HG02885 (cell line): ENCODE measurements at regions not wholly inside any gene's neighbourhood (a gene's known extent, or its start where the extent isn't known, plus 50 kb on each side); places are given as distances from the start of the nearest gene placed in this dataset.

Source experiments
- ATAC-seq: cut with Tn5 transposase; IDR thresholded peaks from one replicate; pipeline ENCODE4 v1.9.1; 2021; ENCODE audit warnings: mild to moderate bottlenecking; ENCODE audit not compliant: unreplicated experiment, poor library complexity

DNA sequence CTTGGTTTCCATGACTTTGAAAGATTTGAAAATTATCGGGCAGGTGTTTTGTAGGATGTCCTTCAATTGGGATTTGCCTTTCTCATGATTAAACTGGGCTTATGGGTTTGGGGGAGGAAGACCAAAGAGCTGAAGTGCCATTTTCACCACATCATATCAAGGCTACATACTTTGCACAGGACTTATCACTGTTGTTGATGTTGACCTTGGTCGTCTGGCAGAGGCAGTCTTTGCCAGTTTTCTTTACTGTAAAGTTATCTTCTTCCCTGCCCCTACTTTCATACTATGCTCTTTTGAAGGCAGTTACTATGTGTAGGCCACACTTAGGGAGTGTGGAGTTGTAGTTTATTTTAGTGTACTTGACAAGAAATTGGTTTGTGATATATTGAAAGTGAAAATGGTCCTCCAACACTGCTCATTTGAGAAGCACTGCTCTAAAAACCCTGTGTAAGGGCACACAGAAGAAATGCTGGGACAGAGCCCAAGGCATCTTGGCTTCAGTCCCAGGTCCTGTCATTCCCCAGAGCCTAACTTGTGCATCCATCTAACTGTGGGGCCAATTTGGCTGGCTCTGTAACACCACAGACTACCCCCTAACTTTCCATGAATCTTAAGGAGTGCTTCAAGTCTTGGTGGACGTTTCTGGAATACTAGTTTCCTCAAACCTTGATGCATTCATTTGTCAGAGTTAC, 384.9 kb downstream of the KCNRG start:
- ATAC-seq: no peak

DNA sequence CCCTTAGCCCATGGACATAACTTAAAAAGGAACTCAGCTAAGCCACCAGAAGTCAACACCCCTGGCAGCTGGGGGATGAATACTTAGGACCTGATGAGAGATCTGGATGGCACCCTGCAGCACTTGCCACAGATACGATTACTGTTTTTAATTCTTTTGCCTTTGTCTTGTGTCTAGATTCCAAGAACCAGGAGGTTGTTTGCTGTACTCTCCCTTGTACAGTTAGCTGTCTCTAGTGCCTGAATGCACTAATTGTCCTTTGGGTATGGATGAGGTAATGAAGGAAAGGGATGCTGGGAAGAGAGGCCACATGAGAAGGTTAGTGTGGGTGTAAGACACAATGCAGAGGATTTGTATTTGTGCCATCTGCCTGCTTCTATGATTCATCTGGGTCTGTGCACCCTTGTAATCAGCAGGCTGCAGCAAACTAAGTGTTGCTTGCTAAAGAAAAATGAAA, 385.8 kb downstream of the KCNRG start:
- no peak for ATAC-seq

DNA sequence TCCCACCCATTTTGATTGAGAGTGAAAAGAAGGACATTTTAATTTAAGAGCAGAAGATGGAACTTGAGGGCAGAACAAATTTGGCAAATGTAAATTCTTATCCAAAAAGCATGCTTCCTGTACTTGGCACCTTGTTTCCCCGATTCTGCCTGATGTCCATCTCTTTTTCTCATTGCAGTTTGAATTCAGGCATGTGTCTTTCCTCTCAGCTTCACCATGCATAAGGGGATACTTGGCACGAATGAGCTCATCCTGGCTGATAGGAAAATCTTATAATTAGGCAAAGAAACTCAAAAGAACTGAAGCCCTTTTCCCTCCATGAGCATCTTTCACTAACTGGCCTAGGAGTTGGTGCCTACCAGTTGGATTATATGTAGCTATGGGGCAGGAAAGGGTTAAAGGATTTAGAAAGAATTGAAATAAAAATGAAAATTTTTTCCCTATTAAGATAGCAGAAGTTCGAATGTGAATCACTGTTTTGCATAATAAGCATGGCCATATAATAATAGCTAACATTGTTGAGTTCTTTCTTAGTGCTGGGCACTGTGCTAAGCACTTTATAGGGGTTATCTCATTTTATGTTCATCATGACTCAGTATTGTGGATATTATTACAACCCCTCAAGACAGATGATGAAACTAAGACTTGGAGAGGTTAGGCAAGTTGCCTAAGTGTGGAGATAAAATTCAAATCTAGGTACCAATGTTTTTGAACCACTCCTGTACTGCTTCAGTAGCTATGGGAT, 386.6 kb downstream of the KCNRG start:
- ATAC-seq: no peak

DNA sequence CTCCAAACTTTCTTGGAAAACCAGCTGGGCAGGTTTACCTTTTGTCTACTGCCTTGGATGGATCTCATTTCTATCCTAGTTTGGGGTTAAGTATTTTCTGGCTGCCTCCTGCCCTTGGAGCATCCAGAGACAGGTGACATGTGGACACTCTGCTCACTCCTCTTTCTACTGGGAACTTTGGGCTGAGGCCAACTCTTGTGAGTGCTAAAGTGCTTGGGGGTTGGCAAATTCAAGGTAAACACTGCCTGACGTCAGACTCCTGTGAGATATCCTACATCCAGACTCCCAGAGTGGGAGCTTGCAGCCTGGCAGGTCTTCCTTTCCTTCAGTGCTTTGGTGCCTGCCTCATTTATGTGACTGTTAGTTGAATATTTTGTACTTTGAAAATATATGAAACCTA, 388.1 kb downstream of the KCNRG start:
- ATAC-seq: no peak

DNA sequence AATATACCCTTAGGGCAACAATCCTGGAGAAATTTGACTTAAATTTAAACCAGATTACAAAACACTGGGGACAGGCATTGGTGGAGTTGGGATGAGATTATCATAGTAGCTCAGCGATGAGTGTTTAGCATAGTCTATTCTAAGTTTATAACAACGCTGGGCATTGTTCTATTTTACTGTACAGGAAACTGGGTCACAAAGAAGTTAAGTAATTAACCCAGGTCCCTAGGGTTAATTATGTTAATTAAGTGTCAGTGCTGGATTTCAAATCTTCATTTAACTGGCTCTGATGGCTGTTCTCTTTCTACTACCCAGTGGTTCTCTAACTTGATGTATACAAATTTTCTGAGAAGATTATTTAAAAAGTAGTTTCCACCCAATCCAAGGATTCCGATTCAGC, 388.9 kb downstream of the KCNRG start:
- no peak for ATAC-seq

DNA sequence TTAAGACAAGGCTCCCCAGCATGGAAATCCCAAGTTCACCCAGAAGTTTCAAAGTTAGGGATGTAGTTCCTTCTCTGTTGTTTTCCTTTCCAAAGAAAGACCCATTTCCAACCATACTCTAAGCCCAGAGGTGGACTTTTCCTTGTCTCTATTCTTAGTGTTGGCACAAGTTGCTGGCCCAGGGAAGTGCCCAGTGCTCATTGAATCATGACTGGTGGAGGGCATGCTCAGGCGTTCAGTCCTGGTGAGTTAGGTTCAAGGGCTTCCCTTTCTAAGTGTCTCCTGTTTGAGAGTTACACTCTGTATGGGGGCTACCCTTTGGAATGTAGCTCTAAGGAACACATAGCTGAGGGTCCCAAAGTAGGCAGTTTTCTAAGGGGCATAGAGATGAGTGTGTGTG, 389.5 kb downstream of the KCNRG start:
- no peak for ATAC-seq

DNA sequence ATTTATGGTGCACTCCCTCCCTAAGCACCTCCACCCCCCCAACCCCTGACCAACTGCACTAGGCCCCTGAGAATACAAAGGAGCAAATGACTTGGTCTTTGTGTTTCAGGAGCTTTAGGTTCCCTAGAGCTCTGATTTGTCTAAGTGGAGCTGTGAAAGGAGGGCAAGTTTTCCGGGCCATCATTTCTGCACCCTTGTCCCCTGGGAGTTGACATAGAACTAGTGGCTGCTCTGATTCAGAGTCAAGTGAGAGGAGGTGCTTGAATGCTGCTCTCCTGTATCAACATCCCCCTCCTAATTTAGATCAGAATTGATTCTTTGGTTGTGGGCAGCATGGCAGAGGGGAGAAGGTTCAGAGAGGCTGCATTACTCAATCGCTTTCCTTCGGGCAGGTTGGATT, 391.6 kb downstream of the KCNRG start:
- no peak for ATAC-seq

DNA sequence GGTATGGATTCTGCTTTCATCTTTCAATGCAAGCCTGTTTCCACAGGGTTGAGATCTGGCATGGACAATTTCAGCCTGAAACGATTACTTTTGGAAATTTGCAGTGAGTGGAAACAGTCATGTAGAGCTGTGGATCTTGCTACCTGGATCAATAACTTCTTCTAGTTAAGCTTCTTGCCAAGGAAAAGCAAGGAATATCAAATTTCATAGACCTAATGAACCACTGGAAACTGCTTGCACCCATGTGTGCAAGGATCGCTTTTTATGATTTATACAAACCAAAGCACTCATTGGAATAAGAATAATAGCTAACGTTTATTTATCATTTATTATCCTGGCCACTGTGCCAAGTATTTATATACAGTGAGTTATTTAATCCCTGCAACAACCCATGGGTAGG, 392.8 kb downstream of the KCNRG start:
- no peak for ATAC-seq

DNA sequence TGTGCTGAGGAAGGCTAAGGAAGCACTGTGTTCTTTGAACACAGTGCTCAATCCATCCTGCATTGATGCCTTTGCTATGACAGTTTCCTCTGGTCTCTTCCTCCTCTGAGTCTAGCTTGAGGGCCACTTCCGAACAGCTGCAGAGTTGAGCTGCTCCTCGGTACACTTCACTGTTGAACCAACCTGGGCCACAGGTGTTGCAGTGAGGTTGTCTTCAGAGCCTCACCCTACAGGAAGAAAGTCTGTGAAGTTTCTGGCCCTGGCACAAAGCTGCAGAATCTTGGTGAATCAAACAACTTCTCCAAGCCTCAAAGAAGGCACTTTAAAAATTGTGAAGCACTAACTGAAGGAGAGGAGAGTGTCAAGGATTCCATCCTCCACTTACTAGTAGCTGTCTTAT, 394.0 kb downstream of the KCNRG start:
- ATAC-seq: no peak

DNA sequence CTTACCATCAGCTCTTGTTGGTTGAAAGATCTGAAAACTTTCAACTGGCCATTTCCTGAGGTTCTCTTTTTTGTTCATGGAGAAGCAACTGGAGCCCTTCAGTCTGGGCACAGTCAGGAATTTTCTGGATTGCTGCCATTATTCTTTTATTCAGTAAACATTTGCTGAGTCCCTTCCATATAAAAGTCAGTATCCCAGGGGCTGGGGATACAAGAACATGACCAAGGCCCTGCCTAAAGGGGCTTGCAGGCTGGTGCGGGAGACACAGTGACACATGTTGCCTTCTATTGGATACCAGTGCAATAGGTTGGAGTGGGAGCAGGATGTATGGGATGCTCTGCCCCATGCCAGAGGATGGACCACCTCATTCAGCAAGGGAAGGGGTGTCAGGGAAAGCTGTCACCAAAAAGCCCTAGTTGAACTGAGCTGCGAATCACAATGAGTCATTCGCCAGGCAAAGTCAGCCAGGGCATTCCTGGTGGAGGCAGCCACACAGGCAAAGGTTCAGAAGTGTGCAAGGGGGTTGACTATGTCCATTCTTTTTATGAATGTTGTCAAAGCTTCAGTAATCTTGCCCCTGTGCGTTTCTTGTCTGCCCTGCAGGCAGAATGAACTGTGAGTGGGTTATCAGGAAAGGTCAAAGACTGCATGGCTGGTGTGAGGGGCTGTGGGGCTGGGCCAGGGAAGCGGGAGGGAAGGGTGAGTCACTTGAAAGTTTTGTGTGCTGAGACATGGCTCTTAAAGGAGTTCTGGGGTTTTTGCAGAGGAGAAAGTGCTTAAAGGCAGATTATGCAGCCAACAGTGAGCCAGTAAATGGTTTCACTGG, 395.9 kb downstream of the KCNRG start:
- no peak for ATAC-seq

DNA sequence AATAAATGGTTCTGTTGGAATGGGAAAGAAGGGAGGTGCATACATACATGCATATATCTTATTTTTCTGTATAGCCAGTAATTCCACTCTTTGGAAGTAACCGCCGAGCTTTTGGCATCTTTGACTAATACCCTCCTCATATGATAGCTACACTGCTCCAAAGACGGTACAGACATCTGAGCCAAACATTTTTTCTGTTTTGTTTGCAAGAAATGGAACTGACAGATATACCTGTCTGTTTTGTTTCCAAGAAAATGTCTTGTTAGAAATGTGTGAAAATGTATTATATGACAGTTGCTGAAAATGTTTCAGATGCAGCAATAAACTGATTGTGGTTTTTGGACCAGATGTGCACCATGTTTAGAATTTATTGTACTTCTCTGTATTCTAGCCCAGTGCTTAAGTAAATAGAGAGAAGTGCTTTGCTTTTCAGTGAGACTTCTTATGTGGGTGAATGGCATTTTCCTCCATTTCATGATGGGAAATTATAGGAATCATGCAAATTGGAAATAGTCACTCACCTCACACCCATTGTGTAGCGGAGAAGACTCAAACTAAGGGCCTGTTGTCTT, 396.9 kb downstream of the KCNRG start:
- no peak for ATAC-seq

DNA sequence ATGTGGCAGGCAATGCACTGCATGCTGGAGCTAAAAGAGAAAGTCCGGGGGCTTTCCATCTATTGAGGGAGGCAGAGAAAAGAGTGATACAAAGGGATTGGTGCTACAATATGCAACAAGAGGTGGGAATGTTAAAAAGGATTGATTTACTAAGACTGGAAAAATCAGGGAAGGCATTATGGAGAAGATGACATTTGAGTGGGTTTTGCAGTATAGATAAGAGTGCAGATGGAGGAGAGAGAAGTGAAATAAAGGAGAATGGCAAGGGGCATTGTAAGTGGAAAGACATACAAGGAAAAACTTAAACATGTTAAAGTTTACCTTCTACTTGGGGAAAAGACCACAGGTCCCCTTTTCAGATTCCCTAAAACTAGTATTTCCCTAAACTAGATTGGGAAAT, 399.4 kb downstream of the KCNRG start:
- no peak for ATAC-seq

DNA sequence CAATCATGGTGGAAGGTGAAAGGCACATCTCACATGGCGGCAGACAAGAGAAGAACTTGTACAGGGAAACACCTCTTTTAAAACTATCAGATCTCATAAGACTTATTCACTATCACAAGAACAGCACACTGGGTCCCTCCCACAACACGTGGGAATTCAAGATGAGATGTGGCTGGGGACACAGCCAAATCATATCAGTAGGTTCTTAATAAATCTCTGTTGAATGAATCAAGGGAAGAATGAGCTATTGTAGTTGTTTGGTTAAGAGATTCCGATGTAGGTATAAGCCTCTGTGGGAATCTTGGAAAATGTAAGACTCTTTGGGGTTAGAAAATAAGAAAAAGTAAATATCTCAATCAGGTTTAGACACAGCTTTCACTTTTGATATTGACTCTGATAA, 400.2 kb downstream of the KCNRG start:
- ATAC-seq: no peak

DNA sequence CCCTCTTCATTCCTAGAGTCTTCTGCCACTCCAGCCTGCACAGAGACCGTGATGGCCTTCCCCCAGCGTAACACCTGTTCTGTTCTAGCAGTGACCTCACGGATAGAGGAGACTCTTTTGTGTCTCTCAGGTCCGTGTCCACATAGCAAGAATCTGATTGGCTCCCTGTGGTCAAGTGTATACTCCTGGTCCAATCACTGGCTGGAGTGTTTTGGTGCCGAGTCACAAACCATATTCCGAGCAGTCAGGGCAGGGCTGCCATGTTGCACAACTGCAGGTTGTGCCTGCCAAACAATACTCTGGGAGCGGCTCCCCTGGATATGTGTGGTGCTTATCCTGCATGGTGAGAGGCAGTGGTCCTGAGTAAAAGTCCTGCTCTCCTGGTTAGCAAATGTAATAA, 402.4 kb downstream of the KCNRG start:
- ATAC-seq: no peak

DNA sequence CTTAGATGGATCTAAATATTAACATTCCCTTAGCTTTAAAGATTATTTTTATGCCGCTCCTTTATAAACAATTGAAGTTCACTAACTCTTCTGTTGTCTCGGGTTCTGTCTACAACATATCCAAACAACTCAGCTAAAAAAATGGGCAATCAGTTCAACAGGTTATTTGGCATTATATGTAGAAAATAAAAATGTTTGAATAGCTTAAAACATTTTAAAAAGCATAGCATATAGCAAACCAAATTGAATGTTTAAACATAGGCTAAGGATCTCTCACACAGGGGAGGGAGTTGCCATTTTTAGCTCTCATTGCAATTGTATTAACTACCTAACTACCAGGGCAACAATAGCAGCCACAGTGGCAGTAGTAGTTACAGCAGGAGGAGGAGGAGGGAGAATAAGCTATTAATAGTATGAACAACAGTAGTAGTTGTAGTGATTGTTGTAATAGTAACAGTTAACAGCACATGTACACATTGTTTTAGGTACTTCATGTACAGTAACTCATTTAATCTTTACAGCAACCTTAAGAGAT, 404.2 kb downstream of the KCNRG start:
- no peak for ATAC-seq

DNA sequence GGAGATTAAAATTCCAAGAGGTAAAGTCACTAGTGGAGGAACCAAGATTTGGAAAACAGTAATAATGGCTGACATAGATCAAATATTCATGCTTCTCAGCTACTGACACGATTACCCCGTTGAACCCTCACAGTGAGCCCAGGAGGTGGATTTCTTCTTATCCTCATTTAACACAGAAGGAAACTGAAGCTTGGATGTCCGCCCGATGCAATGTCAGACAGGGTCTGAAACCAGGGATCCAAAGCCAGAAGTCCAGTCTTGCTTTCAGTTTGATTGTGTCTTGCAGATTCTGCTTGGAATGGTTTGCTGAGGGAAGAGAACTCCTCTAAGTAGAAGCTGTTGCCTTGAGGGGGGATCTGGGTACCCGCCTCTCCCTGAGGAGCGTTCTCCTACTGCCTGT, 404.7 kb downstream of the KCNRG start:
- no peak for ATAC-seq

DNA sequence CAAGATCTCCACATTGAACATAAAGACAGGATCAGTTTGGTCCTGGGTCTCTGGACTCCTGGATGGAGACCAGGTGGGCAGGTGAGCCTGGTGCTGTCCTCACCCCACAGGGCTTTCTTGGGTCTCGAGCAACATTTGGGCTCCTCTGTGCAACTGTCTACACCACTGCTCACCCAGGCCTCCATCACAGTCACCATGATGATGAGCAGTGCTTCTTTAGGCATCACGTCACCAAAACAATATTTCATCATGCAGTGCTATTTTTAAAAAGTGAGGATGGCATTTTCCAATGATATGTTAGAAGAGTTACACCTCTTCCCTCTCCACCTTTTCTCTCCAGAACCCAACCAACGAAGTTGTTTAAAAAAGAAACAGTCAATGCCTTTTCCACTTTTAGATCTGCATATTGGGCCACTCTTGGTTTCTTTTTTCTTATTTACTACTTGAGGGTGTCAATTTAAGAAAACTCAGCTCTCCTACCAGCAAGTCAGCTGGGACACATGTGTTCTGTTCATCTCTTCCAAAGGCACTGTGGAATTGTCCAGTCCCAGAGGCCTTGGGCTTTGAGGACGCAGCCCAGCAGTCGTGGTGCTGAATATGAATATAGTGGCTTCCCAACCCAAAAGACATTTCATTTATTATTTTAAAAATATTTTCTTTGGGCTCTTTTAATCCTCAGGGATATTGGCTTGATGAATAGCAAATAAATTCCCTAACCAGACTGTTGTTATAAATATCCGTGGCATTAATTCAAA, 405.7 kb downstream of the KCNRG start:
- ATAC-seq: no peak

DNA sequence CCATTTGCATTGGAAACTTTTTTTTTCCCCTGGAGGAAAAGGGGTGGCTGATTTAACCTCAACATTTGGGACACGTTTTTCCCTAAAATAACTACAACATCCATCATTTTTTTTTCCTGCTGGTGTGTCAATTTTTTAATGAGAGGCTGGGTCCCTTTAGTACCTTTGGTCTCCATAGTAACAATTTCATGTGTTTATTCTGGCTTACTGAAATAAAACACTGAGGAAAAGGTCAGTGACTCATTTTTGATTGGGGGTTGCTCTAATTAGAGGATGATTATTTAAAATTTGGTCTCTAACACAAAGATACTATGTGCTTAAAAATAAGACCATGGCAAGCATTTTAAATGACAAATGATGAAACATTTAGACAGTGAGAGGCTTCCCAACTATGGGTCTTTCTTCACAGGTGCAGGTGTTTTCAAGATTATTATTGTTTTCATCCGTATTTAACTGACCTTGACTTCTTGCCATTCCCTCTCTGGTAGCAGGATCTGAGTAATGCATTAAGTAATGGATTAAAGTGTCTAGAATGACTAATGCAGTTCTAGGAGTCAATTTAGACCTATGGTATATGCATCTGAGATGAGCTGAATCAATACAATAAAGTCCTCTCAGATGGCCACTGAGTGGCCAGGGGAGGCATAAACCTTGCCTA, 406.4 kb downstream of the KCNRG start:
- ATAC-seq: no peak
